SW480 (cell line): ENCODE measurements at regions not wholly inside any gene's neighbourhood (a gene's known extent, or its start where the extent isn't known, plus 50 kb on each side); places are given as distances from the start of the nearest gene placed in this dataset.
"Not testable (repeated sequence)": the region's sequence is repeated elsewhere in the genome, so short reads cannot be mapped to it uniquely, and the experiment has no call there.

Experiments
- DNase-seq: peaks from one replicate; pipeline ENCODE4 v3.0.0-alpha.2; 2016; ENCODE audit warnings: low spot score

GRCh38 chr7:156515911-156516790 lies 124.4 kb upstream of the RNF32 start:
- DNase-seq = no peak

GRCh38 chr7:156514851-156515250 lies 125.7 kb upstream of the RNF32 start:
- no peak for DNase-seq

- DNase-seq = no peak
Measured at GRCh38 chr7:156511426-156511825, 129.1 kb upstream of the RNF32 start.

GRCh38 chr7:156510966-156511365 lies 129.6 kb upstream of the RNF32 start:
- DNase-seq = no peak

- no peak for DNase-seq
Measured at GRCh38 chr7:156509216-156509615, 131.4 kb upstream of the RNF32 start.

DNA sequence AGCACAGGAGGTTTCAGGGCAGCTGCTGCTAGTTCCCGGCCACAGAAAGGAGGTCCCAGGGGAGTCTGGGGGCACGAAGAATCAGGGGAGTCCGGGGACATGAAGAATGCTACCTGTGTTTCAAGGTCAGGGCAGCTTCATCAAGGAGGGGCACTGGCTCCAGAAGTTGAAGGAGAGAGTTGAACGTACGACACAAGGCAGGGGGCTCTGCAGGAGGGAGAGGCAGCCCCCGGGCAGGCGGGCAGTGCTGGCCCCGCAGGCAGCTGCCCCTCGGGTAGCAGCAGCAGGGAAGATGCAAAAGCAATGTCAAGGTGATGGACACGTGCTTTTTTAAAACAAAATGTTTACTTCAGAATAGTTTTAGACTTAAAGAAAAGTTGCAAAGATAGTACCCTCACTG lies 134.7 kb upstream of the RNF32 start:
- no peak for DNase-seq

GRCh38 chr7:156504687-156505545 lies 135.7 kb upstream of the RNF32 start:
- no peak for DNase-seq

GRCh38 chr7:156504006-156504405 lies 136.6 kb upstream of the RNF32 start:
- DNase-seq = no peak

- DNase-seq = no peak
Measured at GRCh38 chr7:156503196-156503595, 137.4 kb upstream of the RNF32 start.

- not testable (repeated sequence) for DNase-seq
Measured at GRCh38 chr7:156501815-156502214, 138.8 kb upstream of the RNF32 start.

GRCh38 chr7:156499247-156499881 lies 141.2 kb upstream of the RNF32 start:
- no peak for DNase-seq

GRCh38 chr7:156497776-156498509 lies 142.6 kb upstream of the RNF32 start:
- peak; percentile 59 for DNase-seq

- DNase-seq = no peak
Measured at GRCh38 chr7:156496865-156497264, 143.7 kb upstream of the RNF32 start.

DNA sequence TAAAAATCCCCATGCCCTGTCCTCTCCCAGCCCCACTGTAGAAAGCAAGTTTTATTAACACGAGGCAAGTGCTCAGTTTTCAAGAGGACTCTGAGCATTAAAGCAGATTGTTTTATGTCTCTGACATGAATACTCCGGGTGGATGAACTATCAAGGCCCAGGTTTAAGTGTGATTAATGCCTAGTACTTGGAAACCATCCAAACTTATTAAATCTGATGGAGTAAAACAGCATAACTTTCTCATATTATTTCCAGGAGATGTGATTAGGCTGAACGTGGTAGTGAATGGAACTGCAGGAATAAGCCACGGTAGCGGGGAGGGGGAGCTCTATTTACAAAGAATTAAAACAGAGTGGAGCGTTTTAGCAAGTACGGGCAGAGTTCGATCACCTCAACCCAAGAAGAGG lies 144.2 kb upstream of the RNF32 start:
- no peak for DNase-seq

GRCh38 chr7:156494960-156495359 lies 145.6 kb upstream of the RNF32 start:
- DNase-seq = peak; percentile 18

GRCh38 chr7:156493942-156494341 lies 146.6 kb upstream of the RNF32 start:
- DNase-seq = no peak

DNA sequence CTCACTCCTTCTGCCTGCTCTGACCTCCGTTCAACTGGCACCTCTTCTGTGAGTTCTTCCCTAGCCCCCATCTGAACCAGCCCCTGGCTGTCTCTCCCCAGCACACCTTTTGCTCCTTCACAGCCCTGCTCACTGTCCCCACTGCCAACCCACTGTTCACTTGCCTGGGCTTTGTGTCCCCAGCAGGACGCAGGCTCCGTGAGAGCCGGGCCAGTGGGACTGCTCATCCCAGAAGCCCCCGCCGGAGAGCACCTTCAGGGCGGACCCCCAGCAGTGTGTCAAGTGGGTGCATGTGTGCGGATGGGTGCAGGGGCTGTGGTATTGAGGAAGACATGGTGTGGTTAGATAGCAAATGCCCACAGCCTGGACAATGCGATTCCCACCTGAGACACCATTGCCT lies 148.4 kb upstream of the RNF32 start:
- DNase-seq = no peak

DNA sequence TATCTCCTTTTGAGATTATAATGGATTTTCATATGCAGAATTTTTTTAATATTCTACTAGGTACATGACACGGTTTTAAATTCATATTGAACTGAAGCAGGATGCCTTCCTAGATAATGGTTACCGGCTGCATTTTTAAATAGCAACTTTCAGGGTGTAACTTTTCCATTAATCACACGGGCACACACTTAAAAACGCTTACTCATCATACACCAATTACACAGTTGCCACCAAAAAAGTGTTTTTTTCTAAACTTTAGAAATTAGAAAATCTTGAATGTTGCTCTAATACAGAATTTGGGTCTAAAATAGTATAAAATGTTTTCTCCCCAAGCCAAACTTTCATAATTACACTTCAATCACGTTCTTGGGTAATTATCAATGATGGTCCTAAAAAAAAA lies 149.1 kb upstream of the RNF32 start:
- DNase-seq = no peak

DNA sequence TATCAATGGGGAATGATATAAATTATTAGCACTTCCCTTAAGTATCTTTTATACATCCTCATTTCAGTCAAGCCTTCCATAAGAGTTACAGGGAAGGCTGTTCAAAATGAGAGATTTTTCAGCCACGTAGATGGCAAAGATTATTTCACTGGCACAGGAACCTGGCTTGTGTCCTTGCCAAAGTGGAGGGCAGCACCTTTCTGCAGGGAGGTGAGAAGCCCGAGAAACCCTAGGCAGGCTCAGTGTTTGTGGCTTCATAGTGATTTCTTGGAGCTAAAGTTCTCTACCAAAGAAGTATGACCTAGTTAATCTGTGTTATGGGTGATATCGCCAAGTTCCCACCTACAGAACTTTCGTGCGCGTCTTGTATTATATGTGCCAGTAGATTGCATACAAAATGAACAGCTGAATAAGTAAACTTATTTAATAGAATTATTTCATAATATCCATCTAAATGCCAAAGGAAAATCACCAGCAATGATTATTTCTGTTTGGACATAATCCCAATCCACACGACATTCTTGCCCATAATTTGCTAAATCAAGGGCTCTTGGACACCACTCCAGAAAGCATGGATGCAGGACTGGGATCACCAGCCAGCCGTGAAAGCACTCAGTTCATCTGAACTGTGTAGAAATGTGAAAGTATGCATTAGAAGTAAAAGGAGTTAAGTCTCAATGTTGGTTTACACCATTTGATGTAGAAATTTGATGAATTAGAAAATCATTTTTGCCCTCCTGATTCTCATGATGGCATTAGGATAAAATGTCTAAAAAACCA lies 150.4 kb upstream of the RNF32 start:
- DNase-seq = no peak

DNA sequence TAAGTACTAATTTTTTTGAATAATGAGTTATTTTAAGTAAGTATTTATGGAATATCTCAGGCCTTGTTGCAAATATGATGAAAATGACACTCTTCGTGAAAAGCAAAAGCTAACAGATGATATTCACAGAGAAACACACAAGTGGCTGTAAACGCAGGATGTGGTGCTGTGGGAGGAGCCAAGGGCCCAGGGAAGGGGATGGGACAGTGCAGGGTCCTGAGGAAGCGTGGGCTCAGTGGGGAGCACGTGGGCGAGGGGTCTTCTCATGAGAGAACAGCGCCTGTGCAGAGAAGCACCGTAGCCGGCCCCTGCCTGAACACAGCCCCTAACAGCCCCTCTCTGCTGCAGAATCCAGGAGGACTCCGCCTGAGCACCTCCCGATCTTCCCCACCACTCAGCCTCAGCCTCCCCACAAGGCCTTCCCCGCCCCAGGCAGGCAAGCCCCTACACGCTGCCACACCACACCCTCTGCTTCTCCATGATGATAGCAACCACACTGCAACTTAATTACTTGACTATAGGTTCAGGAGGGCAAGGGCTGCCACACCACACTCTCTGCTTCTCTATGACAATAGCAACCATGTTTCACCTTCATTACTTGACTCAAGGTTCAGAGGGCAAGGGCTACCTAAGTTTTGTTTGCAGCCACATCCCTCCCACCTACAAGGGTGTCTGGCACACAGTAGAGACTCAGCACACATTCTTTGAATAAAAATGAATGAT lies 152.6 kb upstream of the RNF32 start:
- DNase-seq = peak; percentile 38
